Stimulated activated effector memory CD8-positive, alpha-beta T cell treated with anti-CD3 and anti-CD28 coated beads, Interleukin-12 subunit alpha, Interleukin-12 subunit beta, amount 100 ng/mL, for 72 hours (primary cell): ENCODE measurements at regions not wholly inside any gene's neighbourhood (a gene's known extent, or its start where the extent isn't known, plus 50 kb on each side); places are given as distances from the start of the nearest gene placed in this dataset.

Source experiments
- ATAC-seq: fragments of 150-1000 bp; cut with Tn5 transposase; 2 replicates; pipeline ENCODE4 v1.10.0; 2021
- DNase-seq, 2 donors: peaks; one replicate each; pipeline ENCODE4 v3.0.0; 2021 to 2022; ENCODE audit warnings: low spot score in 2 of 2
- H3K27ac Mint-ChIP-seq: one replicate; pipeline ENCODE4 v1.8.0; 2022; ENCODE audit warnings: mild to moderate bottlenecking, mixed read lengths
- H3K36me3 Mint-ChIP-seq: one replicate; pipeline ENCODE4 v1.8.0; 2022; ENCODE audit warnings: mild to moderate bottlenecking, mixed read lengths
- H3K4me1 Mint-ChIP-seq: one replicate; pipeline ENCODE4 v1.8.0; 2022; ENCODE audit warnings: mixed read lengths
- H3K4me3 Mint-ChIP-seq: one replicate; pipeline ENCODE4 v1.8.0; 2022; ENCODE audit warnings: mild to moderate bottlenecking, mixed read lengths
- H3K9me3 Mint-ChIP-seq: one replicate; pipeline ENCODE4 v1.8.0; 2022; ENCODE audit warnings: mixed read lengths

- DNase-seq (no peak), ATAC-seq (no peak)
- H3K4me1 Mint-ChIP-seq: no peaks in the 10 kb centered on the region
- H3K9me3 Mint-ChIP-seq: no peaks in the 10 kb centered on the region
- H3K36me3 Mint-ChIP-seq: no peaks in the 10 kb centered on the region
- no peak overlapping the region for H3K27ac Mint-ChIP-seq
- H3K4me3 Mint-ChIP-seq: no peak overlapping the region
Observed at GRCh38 chr10:130901311-130902165, 410.0 kb downstream of the TCERG1L start.

- Mint-ChIP-seq H3K4me1 (no peaks in the 10 kb centered on the region), H3K9me3 (no peaks in the 10 kb centered on the region), H3K36me3 (no peaks in the 10 kb centered on the region), H3K4me3 (no peak overlapping the region), H3K27ac (no peak overlapping the region)
- DNase-seq (no peak), ATAC-seq (no peak)
Observed at GRCh38 chr10:130902471-130902870, 409.1 kb downstream of the TCERG1L start.

GRCh38 chr10:130902929-130903328 is 408.6 kb downstream of the TCERG1L start:
- Mint-ChIP-seq H3K27ac (no peak overlapping the region), H3K36me3 (no peaks in the 10 kb centered on the region), H3K4me1 (no peaks in the 10 kb centered on the region), H3K4me3 (no peak overlapping the region), H3K9me3 (no peaks in the 10 kb centered on the region)
- no peak for ATAC-seq
- DNase-seq: no peak

GRCh38 chr10:130904676-130905075 is 406.8 kb downstream of the TCERG1L start:
- no peaks in the 10 kb centered on the region for H3K36me3 Mint-ChIP-seq
- no peak overlapping the region for H3K4me3 Mint-ChIP-seq
- H3K4me1 Mint-ChIP-seq: no peaks in the 10 kb centered on the region
- no peak overlapping the region for H3K27ac Mint-ChIP-seq
- H3K9me3 Mint-ChIP-seq: no peaks in the 10 kb centered on the region
- ATAC-seq (no peak), DNase-seq (no peak)

- no peaks in the 10 kb centered on the region for H3K9me3 Mint-ChIP-seq
- DNase-seq (no peak), ATAC-seq (no peak)
- H3K4me1 Mint-ChIP-seq: no peaks in the 10 kb centered on the region
- no peak overlapping the region for H3K27ac Mint-ChIP-seq
- no peak overlapping the region for H3K4me3 Mint-ChIP-seq
- no peaks in the 10 kb centered on the region for H3K36me3 Mint-ChIP-seq
Observed at GRCh38 chr10:130905386-130905785, 406.1 kb downstream of the TCERG1L start.

DNA sequence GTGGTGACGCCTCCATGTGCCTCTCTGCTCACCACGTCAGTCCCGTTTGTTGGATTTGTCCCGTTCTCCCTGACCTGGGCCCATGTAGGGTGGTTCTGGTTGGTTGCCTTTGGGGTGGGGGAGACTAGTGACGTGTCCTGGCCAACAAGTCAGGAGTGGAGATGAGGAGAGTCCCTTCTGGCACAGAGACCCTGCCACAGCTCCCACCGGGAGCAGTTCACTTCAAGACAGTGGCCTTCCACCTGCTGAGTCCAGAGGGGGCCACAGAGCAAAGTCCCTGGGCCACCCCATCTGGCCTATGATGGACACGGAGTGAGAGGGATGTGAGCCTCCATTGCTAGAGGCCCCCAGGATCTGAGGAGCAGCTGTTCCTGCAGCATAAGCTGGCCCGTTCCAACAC is 405.6 kb downstream of the TCERG1L start:
- no peak for ATAC-seq
- Mint-ChIP-seq H3K36me3 (no peaks in the 10 kb centered on the region), H3K4me3 (no peak overlapping the region), H3K27ac (no peak overlapping the region), H3K9me3 (no peaks in the 10 kb centered on the region), H3K4me1 (no peaks in the 10 kb centered on the region)
- DNase-seq: no peak

DNA sequence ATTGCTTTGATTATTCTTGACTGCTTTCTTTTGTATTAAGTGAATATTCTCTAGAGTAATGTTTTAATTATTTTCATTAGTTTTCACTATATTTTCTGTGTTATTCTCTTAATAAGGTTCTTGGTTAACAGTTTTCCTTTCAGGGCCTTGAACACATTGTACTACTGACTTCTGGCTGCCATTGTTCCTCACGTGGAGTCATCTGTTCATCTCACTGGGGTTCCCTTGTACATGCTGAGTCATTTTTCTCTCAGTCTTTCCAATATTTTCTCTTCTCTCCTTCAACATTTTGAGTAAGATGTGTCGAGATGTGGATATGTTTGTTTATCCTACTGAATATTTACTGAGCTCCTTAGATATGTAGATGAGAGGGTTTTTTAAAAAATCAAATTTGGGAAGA is 400.7 kb downstream of the TCERG1L start:
- Mint-ChIP-seq H3K4me1 (no peaks in the 10 kb centered on the region), H3K27ac (no peak overlapping the region), H3K9me3 (peaks cover 12% of the 10 kb centered on the region), H3K4me3 (no peak overlapping the region), H3K36me3 (no peaks in the 10 kb centered on the region)
- no peak for DNase-seq
- ATAC-seq: no peak

DNA sequence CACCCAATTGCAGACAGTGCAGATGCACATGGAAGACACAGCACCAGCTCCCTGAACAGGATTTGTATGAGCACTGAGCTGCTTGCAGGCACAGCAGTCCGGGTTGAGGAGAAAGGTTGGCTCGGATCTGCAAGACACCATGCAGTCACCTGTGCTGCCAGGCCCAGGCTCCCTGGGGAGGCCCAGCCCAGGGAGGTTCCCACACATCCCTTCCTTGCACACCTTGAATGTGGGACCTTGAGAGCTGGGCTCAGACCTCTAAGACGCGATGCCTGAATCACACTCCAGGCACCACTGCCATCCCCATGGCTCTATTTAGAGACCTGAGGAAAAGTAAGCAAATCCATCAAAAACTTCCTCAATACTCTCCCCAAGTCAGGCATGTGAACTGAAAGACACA is 397.7 kb downstream of the TCERG1L start:
- Mint-ChIP-seq H3K4me3 (no peak overlapping the region), H3K27ac (no peak overlapping the region), H3K4me1 (no peaks in the 10 kb centered on the region), H3K36me3 (no peaks in the 10 kb centered on the region), H3K9me3 (peaks cover 16% of the 10 kb centered on the region)
- DNase-seq (no peak), ATAC-seq (no peak)

DNA sequence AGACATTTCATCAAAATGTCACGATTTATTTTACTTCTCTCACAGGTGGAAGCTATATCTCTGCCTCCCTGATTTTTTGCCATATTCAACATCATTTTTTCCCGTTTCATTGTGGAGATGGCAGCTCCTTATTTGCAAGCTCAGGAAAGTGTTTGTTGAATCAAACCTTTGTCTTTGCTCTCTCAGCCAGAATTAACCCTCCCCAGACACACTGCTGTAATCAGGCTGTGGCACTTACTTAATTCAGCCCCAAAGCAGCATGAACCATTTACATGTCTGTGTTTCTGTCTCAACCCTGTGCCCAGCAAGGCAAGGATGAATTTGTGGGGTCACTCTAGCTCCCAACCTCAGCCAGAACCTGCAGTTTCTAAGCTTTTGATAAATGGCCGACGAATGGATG is 397.2 kb downstream of the TCERG1L start:
- no peak overlapping the region for H3K4me3 Mint-ChIP-seq
- no peak for ATAC-seq

DNA sequence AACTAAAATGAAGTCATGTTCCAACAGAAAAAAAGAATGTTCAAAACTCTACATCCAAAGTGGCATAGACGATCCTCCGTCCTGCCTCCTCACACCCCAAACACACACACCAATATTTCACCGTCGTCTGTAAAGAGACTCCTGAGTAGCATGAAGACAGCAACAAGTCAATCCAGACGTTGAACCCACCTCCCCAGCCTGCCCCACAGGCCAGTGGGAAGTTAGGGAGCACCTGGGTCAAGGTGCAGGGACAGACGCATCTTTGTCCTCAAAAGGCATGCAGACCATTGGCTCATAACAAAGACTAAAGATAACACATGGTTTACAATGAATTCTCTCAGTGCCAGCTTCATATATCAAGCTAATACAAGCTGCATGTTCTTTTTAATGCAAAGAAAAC is 396.5 kb downstream of the TCERG1L start:
- no peak overlapping the region for H3K27ac Mint-ChIP-seq
- peaks cover 16% of the 10 kb centered on the region for H3K9me3 Mint-ChIP-seq
- DNase-seq: no peak
- no peaks in the 10 kb centered on the region for H3K4me1 Mint-ChIP-seq
- no peak for ATAC-seq
- no peak overlapping the region for H3K4me3 Mint-ChIP-seq
- no peaks in the 10 kb centered on the region for H3K36me3 Mint-ChIP-seq

More for the DNA sequence above, 397.2 kb downstream of the TCERG1L start:
- Mint-ChIP-seq H3K27ac (no peak overlapping the region), H3K4me1 (no peaks in the 10 kb centered on the region), H3K9me3 (peaks cover 16% of the 10 kb centered on the region), H3K36me3 (no peaks in the 10 kb centered on the region)
- no peak for DNase-seq

DNA sequence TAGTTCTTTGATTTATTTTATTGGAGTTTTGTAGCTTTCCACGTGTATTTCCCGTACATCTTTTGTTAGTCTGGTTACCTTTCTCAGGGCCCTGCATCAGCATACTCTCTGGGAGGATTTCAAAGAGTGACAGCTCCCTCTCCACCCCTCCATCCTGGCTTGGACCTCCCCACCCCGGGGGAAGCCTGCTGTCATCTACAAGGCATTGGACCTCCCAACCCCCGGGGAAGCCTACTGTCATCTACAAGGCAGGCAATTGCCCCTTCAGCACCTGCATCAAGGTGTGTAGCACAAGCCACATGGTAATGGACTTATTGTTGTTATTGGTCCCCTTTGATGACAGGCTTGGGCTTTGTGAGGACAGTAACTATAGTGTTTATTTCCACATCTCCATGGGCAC is 390.1 kb downstream of the TCERG1L start:
- Mint-ChIP-seq H3K4me3 (no peak overlapping the region), H3K4me1 (no peaks in the 10 kb centered on the region), H3K9me3 (peaks cover 4% of the 10 kb centered on the region), H3K36me3 (no peaks in the 10 kb centered on the region), H3K27ac (no peak overlapping the region)
- ATAC-seq: no peak
- DNase-seq: no peak

DNA sequence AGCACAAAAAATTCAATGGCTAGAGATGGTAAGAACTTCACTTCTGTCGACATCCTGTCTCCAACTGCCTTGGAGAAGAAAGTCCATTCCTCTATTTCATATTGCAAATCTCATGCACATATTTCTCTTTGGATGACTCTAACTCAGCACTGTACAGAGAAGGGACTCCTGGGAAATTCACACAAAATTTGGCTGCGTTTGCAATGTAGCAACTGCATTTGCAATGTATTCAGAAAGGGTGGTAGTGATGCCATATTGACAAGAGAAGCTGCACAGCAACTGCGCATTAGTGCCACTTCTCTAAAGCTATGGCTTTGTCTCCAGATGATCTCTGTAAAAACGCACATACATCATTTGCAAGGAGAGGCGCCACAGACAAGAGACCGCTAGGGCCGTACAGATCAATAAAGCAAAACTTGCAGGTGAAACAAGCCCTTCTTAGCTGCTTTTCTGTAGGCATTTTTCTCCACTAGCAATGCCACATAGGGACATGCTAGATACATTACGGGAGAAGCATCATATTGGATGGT is 389.5 kb downstream of the TCERG1L start:
- Mint-ChIP-seq H3K9me3 (no peaks in the 10 kb centered on the region), H3K36me3 (no peaks in the 10 kb centered on the region), H3K4me1 (no peaks in the 10 kb centered on the region), H3K4me3 (no peak overlapping the region), H3K27ac (no peak overlapping the region)
- DNase-seq (no peak), ATAC-seq (no peak)

DNA sequence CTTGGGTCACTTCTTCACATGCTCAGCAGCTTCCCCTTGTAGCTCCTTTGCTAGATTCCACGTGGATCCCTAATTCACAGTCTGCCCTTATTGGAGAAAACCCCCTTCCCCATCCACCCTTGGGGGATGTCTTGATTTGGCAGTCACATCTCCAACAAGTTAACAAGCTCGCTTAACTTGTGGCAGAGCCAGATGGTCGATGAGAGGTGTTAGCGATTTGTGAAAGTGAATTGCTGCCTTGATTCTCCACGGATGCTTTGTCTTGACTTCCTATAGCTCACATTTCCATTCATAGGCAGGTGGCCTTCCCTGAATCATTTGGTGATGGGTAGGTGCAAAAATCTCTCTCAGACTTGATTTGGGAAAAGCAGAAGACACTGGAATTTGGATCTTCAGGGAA is 387.9 kb downstream of the TCERG1L start:
- no peak overlapping the region for H3K4me3 Mint-ChIP-seq
- H3K4me1 Mint-ChIP-seq: no peaks in the 10 kb centered on the region
- no peaks in the 10 kb centered on the region for H3K9me3 Mint-ChIP-seq
- DNase-seq: no peak
- no peaks in the 10 kb centered on the region for H3K36me3 Mint-ChIP-seq
- H3K27ac Mint-ChIP-seq: no peak overlapping the region
- no peak for ATAC-seq

DNA sequence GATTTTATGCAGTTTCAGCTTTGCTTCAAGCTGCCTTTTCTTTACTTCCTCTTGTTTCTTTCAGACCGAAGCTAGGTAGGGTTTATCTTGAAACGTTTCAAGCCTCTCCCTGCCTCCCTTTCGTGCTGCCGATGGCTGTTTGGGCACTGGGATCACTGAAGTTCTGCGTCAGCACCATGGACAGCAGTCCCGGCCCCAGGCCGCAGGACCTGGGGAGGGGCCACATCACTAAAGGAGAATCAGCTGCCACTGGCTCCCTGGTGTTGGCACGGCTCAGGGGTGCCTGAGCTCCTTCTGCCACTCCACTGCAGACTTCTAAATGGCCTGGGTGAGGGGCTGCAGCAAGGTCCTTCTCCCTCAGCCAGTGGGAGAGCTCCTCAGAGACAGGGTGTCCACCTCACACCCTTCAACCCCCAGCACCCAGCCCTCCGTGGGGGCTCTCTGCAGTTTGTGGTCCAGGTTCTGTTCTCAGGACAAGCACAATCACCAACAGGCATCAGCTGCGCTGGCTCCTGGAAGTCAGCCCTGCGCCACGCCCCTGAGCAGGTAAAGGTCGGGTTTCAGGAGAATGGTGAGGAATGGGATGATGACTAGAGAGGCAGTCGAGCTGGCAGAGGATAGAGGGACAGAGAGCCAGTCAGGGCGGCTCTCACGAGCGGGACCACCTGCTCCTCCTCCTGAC is 387.2 kb downstream of the TCERG1L start:
- Mint-ChIP-seq H3K27ac (no peak overlapping the region), H3K36me3 (no peaks in the 10 kb centered on the region), H3K9me3 (no peaks in the 10 kb centered on the region), H3K4me3 (no peak overlapping the region), H3K4me1 (no peaks in the 10 kb centered on the region)
- DNase-seq (no peak), ATAC-seq (no peak)

- H3K36me3 Mint-ChIP-seq: no peaks in the 10 kb centered on the region
- no peak for DNase-seq
- H3K4me1 Mint-ChIP-seq: no peaks in the 10 kb centered on the region
- peaks cover 3% of the 10 kb centered on the region for H3K9me3 Mint-ChIP-seq
- no peak overlapping the region for H3K4me3 Mint-ChIP-seq
- no peak for ATAC-seq
- H3K27ac Mint-ChIP-seq: no peak overlapping the region
Observed at GRCh38 chr10:130926442-130926841, 385.1 kb downstream of the TCERG1L start.

GRCh38 chr10:130927157-130927556 is 384.4 kb downstream of the TCERG1L start:
- Mint-ChIP-seq H3K27ac (no peak overlapping the region), H3K4me3 (no peak overlapping the region), H3K9me3 (peaks cover 3% of the 10 kb centered on the region), H3K36me3 (no peaks in the 10 kb centered on the region), H3K4me1 (no peaks in the 10 kb centered on the region)
- DNase-seq (no peak), ATAC-seq (no peak)
